GM21786 (cell line): ENCODE measurements at regions not wholly inside any gene's neighbourhood (a gene's known extent, or its start where the extent isn't known, plus 50 kb on each side); places are given as distances from the start of the nearest gene placed in this dataset.

Experiments used
- ATAC-seq: cut with Tn5 transposase; IDR thresholded peaks from one replicate; pipeline ENCODE4 v1.9.1; 2021; ENCODE audit not compliant: unreplicated experiment

- no peak for ATAC-seq
Measured at GRCh38 chr14:58836303-58836974, 198.7 kb downstream of the DACT1 start.

GRCh38 chr14:58839233-58839632 is 201.5 kb downstream of the DACT1 start:
- ATAC-seq: no peak

GRCh38 chr14:58844544-58844943 is 206.8 kb downstream of the DACT1 start:
- no peak for ATAC-seq

GRCh38 chr14:58846682-58847465 is 209.1 kb downstream of the DACT1 start:
- no peak for ATAC-seq

GRCh38 chr14:58848365-58848764 is 210.6 kb downstream of the DACT1 start:
- ATAC-seq: no peak

GRCh38 chr14:58849601-58850000 is 211.8 kb downstream of the DACT1 start:
- no peak for ATAC-seq

GRCh38 chr14:58850011-58850410 is 212.2 kb downstream of the DACT1 start:
- no peak for ATAC-seq

GRCh38 chr14:58861586-58861985 is 223.8 kb downstream of the DACT1 start:
- ATAC-seq: no peak

GRCh38 chr14:58862416-58863160 is 224.8 kb downstream of the DACT1 start:
- ATAC-seq: no peak

- no peak for ATAC-seq
Measured at GRCh38 chr14:58863661-58864345, 226.0 kb downstream of the DACT1 start.

GRCh38 chr14:58864751-58865513 is 227.2 kb downstream of the DACT1 start:
- ATAC-seq: no peak

- ATAC-seq: no peak
Measured at GRCh38 chr14:58865514-58866281, 227.9 kb downstream of the DACT1 start.

- no peak for ATAC-seq
Measured at GRCh38 chr14:58866391-58866790, 228.6 kb downstream of the DACT1 start.

GRCh38 chr14:58870961-58871360 is 233.2 kb downstream of the DACT1 start:
- ATAC-seq: no peak

- ATAC-seq: no peak
Measured at GRCh38 chr14:58871573-58871972, 233.8 kb downstream of the DACT1 start.

GRCh38 chr14:58872061-58872460 is 234.3 kb downstream of the DACT1 start:
- ATAC-seq: no peak

GRCh38 chr14:58873228-58873953 is 235.6 kb downstream of the DACT1 start:
- ATAC-seq: no peak

GRCh38 chr14:58875613-58876012 is 237.9 kb downstream of the DACT1 start:
- no peak for ATAC-seq

GRCh38 chr14:58876608-58877007 is 238.8 kb downstream of the DACT1 start:
- no peak for ATAC-seq
